NCI-H146 treated with DMSO at 0.1 percent for 48 hours (cell line): ENCODE measurements at regions not wholly inside any gene's neighbourhood (a gene's known extent, or its start where the extent isn't known, plus 50 kb on each side); places are given as distances from the start of the nearest gene placed in this dataset.

Experiments
- DNase-seq: peaks from one replicate; lab custom pipeline; 2025; ENCODE audit not compliant: unreplicated experiment; lab: John Stamatoyannopoulos, UW

- no peak for DNase-seq
Observed at GRCh38 chr12:78764913-78765312, 99.7 kb upstream of the SYT1 start.

GRCh38 chr12:78767264-78767981 lies 97.2 kb upstream of the SYT1 start:
- DNase-seq: no peak

GRCh38 chr12:78778339-78778738 lies 86.2 kb upstream of the SYT1 start:
- no peak for DNase-seq

GRCh38 chr12:78787576-78787975 lies 77.0 kb upstream of the SYT1 start:
- DNase-seq: no peak

- DNase-seq: no peak
Observed at GRCh38 chr12:78790148-78790547, 74.4 kb upstream of the SYT1 start.

- no peak for DNase-seq
Observed at GRCh38 chr12:78792052-78792698, 72.4 kb upstream of the SYT1 start.

- DNase-seq: no peak
Observed at GRCh38 chr12:78793491-78793890, 71.1 kb upstream of the SYT1 start.

- DNase-seq: no peak
Observed at GRCh38 chr12:78793982-78794381, 70.6 kb upstream of the SYT1 start.

GRCh38 chr12:78795934-78796445 lies 68.6 kb upstream of the SYT1 start:
- DNase-seq: no peak

- no peak for DNase-seq
Observed at GRCh38 chr12:78797196-78797931, 67.2 kb upstream of the SYT1 start.

- DNase-seq: no peak
Observed at GRCh38 chr12:78799649-78800048, 64.9 kb upstream of the SYT1 start.

GRCh38 chr12:78802593-78802992 lies 62.0 kb upstream of the SYT1 start:
- DNase-seq: no peak

GRCh38 chr12:78804262-78804661 lies 60.3 kb upstream of the SYT1 start:
- no peak for DNase-seq
